HG03439 (cell line): ENCODE measurements at regions not wholly inside any gene's neighbourhood (a gene's known extent, or its start where the extent isn't known, plus 50 kb on each side); places are given as distances from the start of the nearest gene placed in this dataset.
"Not testable (repeated sequence)": the region's sequence is repeated elsewhere in the genome, so short reads cannot be mapped to it uniquely, and the experiment has no call there.

Experiments used
- ATAC-seq: cut with Tn5 transposase; IDR thresholded peaks from one replicate; pipeline ENCODE4 v1.9.1; 2021; ENCODE audit warnings: mild to moderate bottlenecking, moderate library complexity; ENCODE audit not compliant: unreplicated experiment

- ATAC-seq, result no peak
Measured at GRCh38 chr2:39487398-39488250, 50.5 kb upstream of the MAP4K3 start.

- no peak for ATAC-seq
Measured at GRCh38 chr2:39488450-39488849, 51.4 kb upstream of the MAP4K3 start.

GRCh38 chr2:39490586-39490985, 53.5 kb upstream of the MAP4K3 start:
- no peak for ATAC-seq

GRCh38 chr2:39491653-39492052, 54.6 kb upstream of the MAP4K3 start:
- no peak for ATAC-seq

- peak; percentile 93 for ATAC-seq
Measured at GRCh38 chr2:39492095-39492590, 55.1 kb upstream of the MAP4K3 start.

- ATAC-seq, result no peak
Measured at GRCh38 chr2:39492716-39493115, 55.6 kb upstream of the MAP4K3 start.

GRCh38 chr2:39494784-39495251, 57.7 kb upstream of the MAP4K3 start:
- ATAC-seq, result peak; percentile 70

- ATAC-seq, result no peak
Measured at GRCh38 chr2:39497082-39497801, 60.2 kb upstream of the MAP4K3 start.

- ATAC-seq, result not testable (repeated sequence)
Measured at GRCh38 chr2:39498176-39498575, 61.1 kb upstream of the MAP4K3 start.

- ATAC-seq, result no peak
Measured at GRCh38 chr2:39498786-39499185, 61.7 kb upstream of the MAP4K3 start.

- ATAC-seq, result no peak
Measured at GRCh38 chr2:39499336-39499735, 62.3 kb upstream of the MAP4K3 start.

- ATAC-seq, result no peak
Measured at GRCh38 chr2:39501412-39501811, 64.3 kb upstream of the MAP4K3 start.

- ATAC-seq, result no peak
Measured at GRCh38 chr2:39503277-39503676, 66.2 kb upstream of the MAP4K3 start.

- no peak for ATAC-seq
Measured at GRCh38 chr2:39504790-39505335, 67.8 kb upstream of the MAP4K3 start.

- no peak for ATAC-seq
Measured at GRCh38 chr2:39506215-39506614, 69.1 kb upstream of the MAP4K3 start.

- ATAC-seq, result no peak
Measured at GRCh38 chr2:39508198-39508597, 71.1 kb upstream of the MAP4K3 start.

- ATAC-seq, result no peak
Measured at GRCh38 chr2:39510140-39510539, 73.1 kb upstream of the MAP4K3 start.

- ATAC-seq, result no peak
Measured at GRCh38 chr2:39511219-39511604, 74.1 kb upstream of the MAP4K3 start.

GRCh38 chr2:39511605-39512433, 74.7 kb upstream of the MAP4K3 start:
- no peak for ATAC-seq

- ATAC-seq, result no peak
Measured at GRCh38 chr2:39512434-39512935, 75.4 kb upstream of the MAP4K3 start.

GRCh38 chr2:39512941-39513340, 75.9 kb upstream of the MAP4K3 start:
- ATAC-seq, result no peak
